Activated CD4-positive, CD25-positive, alpha-beta regulatory T cell treated with anti-CD3 and anti-CD28 coated beads, Interleukin-2, amount 50 U/mL, for 72 hours (primary cell): ENCODE measurements at regions not wholly inside any gene's neighbourhood (a gene's known extent, or its start where the extent isn't known, plus 50 kb on each side); places are given as distances from the start of the nearest gene placed in this dataset.
"Not testable (repeated sequence)": the region's sequence is repeated elsewhere in the genome, so short reads cannot be mapped to it uniquely, and the experiment has no call there.

ENCODE experiments used
- DNase-seq: peaks from one replicate; pipeline ENCODE4 v3.0.0; 2021

DNA sequence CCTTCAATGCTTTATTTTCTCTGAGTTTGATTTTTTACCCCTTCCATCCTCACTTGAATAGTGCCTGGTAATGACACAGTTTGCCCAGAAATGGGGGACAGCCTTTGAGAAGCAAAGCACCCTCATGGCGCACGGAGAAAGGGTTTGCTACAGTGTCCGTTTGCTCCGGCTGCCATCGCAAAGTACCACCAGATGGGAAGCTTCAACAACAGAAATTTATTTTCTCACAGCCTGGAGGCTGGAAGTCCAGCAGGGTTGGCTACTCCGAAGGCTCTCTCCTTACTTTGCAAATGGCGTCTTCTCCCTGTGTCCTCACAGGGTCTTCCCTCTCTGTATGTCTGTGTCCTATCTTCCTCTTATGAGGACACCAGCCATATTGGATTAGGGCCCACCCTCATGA lies 327.7 kb upstream of the KAZN start:
- no peak for DNase-seq

DNA sequence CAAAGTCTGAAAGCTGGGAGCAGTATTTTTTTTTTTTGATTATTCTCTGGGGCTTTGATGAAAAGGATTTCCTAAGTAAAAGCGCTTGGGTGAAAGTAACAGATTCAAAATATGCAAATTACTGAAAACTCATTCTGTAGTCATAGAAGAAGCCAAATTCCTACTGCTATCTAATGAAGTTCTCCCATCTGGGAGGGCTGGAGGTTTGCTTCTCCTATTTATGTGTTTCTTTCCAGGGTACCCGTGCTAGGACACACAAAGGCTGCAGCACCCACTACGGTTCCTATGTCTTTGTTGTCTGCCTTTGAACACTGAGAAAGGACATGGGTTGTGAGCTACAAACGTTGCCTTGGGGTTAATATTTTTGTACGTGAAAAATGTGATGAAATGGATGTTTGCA lies 324.7 kb upstream of the KAZN start:
- no peak for DNase-seq

DNA sequence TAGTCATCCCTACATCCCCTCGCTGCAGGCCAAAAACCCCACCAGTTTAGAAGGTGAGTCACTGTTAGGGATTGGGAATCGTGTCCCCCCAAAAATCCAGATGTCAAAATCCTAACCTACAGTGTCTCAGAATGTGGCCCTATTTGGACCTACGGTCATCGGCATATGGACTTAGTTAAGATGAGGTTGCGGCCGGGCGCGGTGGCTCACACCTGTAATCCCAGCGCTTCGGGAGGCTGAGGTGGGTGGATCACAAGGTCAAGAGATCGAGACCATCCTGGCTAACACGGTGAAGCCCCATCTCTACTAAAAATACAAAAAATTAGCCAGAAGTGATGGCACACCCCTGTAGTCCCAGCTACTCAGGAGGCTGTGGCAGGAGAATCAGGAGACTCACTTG lies 318.6 kb upstream of the KAZN start:
- not testable (repeated sequence) for DNase-seq

DNA sequence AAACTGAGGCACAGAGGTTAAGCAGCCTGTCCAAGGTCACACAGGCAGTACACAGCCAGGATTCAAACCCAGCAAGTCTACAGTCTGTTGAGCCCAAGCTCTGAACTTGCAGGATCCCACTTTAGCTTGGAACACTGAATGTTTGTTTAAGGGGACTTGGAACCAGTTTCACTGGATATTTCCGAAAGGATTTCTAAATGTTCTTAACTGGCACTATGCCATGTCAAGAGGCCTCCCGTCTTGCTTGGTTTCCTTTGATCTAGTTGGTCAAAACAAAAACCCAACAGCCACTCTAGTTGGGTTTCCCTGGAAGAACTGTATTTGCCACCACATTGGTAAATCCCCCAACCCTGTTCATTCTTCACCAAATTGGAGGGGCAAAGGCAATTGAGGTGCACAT lies 317.6 kb upstream of the KAZN start:
- DNase-seq: no peak

DNA sequence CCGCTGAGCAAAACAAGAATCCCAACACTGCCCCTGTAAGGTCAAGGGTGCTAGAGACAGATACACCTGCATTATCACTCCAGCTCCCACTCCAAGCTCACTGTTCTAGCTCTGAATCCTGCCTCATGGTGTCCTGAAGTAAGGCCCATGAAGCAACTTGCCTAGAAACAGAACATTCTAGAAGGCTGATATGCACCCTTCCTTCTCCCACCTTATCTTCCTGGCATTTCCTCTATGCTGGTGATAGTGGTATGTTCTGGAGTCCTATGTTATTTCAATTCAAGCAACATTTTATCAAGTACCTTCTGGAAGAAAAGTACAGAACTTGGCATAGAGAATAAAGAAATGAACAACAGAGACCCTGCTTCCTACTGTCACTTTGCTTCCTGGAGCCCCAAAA lies 317.1 kb upstream of the KAZN start:
- DNase-seq: no peak

DNA sequence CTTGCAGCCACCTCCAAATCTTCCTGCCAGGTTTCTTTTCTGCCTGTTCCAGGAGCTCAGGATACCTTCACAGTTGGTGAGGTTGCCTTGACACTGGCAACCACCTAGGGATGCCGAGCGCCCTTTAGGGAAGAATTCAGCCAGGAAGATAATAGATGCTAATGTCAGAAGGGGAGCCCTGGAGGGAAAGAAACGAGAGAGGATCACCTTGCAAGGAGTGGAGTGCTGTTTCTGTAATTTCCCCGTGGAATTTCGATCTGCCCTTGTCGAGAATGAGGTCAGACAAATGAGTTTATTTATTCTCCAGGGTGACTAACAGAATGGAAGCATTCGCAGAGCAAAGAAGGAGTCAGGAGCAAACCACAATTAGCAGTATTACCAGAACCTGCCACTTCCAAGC lies 315.8 kb upstream of the KAZN start:
- DNase-seq: no peak

DNA sequence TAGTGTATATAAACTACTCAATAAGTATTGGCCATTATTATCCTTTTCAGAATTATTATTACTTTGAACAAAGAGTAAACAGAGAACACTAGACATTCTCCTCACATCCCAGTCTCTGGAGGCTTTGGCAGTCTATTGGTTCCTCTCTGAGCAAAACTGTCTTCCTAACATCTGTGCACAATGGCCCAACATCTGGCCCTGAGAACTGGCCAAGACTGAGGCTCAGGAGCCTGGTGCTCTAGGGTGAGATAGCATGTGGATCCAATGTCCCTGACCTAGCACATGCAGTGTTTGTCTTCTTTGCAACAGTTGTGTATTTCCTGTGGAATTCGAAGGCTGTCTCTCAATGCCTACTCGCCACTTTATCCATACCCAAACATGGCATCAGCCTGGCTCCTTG lies 313.2 kb upstream of the KAZN start:
- no peak for DNase-seq

DNA sequence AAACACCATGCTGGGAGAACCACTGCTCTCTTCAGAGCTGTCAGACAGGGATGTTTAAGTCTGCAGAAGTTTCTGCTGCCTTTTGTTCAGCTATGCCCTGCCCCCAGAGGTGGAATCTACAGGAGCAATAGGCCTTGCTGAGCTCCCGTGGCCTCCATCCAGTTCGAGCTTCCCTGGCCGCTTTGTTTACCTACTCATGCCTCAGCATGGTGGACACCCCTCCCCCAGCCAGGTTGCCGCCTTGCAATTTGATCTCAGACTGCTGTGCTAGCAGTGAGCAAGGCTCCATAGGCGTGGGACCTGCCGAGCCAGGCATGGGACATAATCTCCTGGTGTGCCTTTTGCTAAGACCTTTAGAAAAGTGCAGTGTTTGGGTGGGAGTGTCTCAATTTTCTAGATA lies 307.3 kb upstream of the KAZN start:
- not testable (repeated sequence) for DNase-seq

DNA sequence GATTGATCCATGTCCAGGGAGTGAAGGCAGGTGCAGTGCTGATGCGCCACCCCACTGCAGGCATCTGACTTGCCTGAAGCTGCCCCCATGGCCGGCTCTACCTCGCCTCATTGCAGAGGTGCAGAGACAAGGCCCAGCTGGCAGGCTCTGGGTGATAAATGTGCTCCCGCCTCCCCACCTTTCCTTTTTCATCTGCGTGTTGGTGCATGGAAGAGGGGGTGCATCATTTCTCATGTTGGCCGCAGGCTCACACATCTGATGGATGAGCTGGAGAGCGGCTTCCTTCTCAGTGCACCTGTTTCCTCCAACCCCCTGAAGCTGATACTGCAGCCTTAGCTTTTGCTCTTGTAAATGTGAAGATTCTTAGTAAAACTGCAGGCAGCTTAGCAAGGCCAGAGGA lies 306.0 kb upstream of the KAZN start:
- no peak for DNase-seq

DNA sequence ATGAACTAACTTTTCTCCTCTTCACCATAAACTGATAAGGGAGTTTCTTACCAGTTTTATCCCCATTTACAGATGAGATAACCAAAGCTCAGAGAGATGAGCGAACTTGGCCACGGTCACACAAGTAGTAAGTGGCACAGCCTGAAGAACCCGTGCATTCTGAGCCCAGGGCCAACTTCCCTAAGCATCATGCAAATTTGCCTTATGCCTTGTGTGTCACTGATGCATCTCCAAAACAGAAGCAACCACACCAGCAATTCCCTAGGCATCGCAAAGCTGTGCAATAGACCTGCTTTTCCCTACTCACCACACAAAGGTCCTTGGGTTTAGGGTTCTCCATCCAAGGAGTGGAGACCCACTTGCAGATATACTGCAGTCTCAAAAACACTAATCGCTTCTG lies 304.5 kb upstream of the KAZN start:
- no peak for DNase-seq

DNA sequence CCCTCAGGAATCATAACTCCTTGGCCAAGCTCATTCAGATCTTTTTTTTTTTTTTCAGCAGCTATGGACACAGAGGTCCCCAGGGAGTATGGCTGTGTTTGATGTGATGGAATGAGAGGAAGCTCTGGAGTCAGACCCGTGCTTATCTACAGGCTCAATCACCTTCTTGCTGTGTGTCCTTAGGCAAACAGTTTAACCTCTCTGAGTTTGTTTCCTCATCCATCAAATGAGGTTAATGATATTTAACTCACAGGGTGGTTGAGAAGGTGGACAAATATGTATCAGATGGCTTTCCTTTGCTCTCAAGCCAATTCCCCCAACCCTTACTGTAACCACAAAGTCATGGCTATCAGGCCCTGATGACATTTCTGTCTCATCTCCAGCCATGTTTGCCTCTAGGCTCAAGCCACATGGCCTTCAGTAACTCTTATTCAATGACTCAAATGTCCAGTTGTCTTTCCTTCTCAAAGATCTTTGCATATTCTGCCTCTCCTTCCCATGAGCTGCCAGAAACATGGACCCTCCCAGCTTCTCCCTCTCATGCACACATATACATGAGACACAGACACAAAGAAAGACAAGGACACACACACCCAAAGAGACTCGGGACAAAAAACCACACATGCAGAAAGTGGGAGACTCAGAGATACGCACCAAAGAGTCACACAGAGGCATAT lies 303.5 kb upstream of the KAZN start:
- DNase-seq: no peak

DNA sequence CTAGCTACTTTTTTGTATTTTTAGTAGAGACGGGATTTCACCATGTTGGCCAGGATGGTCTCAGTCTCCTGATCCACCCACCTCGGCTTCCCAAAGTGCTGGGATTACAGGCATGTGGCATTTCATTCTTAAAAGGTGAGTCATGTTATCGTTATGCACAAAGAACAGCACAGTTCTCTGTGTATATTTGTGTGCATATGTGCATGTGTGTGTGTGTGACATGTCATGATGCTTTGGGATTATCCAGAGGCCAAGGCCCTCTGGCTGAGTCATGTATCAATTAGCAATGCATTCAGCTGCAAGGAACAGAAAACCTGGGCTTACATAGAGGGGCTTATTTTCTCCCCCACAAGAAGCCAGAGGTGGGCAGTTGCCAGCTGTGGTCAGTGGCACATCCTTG lies 301.7 kb upstream of the KAZN start:
- no peak for DNase-seq

DNA sequence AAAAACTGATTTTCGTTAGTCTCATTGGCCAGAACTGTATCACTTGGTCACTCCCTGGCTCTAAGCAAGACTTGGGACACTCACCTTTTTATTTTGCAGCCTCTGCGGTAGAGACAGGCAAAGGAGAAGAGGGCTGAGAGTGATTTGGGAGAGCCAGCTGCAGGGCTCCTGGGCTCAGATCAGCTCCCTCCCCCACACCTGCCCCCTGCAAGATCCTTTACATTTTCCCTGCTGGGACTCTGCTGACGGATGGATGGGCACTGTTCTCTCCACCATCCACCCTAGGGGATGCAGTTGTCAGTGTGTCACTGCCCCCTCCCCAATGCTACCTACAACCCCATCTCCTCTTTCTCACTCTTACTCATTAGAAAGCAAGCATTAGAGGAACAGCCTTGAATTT lies 301.1 kb upstream of the KAZN start:
- no peak for DNase-seq

DNA sequence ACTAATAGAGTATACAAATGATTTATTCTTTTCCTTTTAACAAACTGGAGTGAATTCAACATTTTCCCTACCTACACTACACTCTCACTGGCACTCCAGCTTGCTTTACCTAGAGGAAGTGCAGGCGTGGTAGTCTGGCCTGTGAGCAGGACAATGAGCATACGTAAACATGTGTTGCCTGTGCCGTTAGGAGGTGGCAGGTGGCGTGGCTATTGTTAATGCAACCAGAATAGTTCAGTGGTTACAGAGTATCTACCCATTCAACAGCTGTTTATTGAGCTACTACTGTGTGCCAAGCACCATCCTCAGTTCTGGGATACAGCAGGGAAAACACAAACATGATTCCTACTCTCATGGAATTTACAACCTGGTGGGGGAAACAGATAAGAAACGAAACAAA lies 299.7 kb upstream of the KAZN start:
- no peak for DNase-seq

DNA sequence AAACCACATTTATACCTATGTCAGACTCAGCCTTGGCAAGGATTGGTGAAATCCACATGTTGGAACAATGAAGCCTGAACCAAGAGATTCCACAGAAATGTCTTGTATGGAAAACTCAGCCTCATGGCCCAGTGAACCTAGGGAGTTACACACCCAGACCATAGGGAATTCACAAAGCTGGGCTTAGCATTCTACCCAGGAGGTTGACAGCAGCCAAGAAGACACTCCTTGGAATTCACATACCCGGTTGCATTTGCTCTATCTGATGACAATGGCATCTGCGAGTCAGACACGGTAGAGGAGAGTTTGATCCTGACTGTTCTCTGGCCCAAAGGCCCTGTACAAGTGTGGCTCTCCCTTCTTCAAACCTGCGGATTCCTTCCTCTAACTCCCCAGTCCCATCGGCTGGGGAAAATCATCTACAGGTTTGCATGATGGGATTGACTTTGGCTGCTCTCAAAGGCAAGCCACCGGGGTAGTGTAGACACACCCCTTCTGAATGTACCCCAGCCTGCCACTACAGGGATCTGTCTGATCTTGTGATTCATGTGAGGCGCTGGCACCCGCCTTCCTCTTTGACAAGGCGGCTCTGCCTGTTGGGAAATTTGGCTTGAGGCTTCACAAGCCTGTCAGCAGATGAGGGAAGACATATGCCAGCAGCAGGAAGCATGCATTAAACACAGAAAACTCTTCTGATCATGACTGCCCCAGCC lies 297.3 kb upstream of the KAZN start:
- no peak for DNase-seq

DNA sequence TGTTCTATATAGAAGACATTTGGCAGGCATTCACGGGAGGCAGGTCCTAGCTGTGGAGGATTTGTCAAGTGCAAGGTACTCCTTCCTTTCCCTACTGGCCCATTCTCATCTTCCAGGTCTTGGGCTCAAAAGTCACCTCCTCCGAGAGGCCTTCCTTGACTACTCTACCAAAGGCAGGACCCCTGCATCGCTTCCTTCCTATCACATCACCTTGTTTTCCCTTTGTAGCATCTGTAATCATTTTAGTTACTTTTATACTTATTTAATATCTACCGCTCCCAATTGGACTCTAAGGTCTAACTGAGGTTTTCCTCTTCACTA lies 296.8 kb upstream of the KAZN start:
- no peak for DNase-seq

DNA sequence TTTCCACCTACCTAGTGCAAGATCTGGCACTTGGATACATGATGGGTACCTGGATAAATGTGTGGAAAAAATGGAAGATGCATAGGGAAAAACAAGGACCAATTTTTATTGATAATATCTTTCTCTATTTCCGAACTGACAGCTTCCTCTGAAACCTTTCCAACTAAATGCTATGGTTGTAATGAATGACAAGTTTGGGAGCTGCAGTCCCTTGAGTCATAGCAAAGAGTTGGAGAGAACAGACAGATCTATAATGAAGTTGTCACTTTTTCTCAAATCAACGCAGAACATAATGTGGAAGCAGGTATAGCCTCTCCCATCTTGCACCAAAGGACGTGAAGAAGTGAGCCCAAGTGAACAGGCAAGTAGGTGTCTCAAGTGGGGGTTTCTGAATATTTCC lies 296.5 kb upstream of the KAZN start:
- no peak for DNase-seq

DNA sequence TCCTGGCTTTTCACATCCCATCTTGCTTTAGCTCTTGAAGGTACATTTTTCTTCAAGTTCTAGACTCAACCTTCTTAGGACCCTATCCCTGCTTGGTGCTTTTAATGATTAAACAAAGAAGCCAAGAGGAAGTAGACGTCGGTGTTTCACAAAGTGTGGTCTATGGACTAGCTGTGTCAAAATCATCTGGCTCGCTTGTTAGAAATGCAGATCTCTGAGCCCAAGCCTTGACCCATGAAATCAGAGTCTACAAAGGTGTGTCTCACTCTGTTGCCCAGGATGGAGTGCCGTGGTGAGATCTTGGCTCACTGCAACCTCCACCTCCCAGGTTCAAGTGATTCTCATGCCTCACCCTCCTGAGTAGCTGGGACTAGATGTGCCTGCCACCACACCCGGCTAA lies 295.5 kb upstream of the KAZN start:
- DNase-seq: no peak

DNA sequence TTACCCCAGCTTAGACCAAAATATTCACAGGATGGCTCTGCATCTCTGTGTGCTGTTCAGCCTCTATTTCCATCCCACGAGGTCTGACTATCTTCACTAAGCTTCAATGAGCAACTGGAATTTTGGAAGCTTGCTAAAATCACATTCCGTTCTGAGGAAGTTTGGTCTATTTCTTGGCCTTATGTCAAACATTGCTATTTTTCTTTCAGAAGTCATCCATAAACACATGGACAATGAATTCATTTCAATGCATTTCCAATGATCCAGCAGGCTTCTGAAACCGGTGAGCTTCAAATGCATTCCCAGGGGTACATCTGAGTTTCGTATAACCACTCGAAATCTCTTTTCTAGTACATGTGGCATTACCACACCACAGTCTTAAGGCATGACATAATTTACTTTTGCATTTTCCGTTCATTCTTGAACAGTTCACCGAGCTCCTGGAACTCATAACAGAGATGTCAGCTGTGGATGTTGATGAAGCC lies 294.1 kb upstream of the KAZN start:
- DNase-seq: no peak

DNA sequence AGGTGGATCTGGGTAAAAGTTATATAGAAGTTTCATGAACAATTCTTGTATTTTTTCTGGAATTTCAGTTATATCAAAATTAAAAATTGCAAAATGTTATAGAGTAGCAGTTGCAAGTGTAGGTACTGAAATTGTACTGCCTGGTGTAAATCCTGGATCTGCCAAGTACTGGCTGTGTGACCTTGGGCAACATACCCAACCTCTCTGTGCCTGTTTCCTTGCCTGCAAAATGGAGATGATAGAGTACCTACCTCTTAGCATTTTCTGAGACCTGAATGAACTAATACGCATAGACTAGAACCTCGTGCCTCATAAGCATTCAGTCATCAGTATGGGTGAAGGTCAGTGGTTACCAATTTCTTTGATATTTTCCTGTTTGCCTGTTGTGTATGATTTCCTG lies 290.0 kb upstream of the KAZN start:
- no peak for DNase-seq

DNA sequence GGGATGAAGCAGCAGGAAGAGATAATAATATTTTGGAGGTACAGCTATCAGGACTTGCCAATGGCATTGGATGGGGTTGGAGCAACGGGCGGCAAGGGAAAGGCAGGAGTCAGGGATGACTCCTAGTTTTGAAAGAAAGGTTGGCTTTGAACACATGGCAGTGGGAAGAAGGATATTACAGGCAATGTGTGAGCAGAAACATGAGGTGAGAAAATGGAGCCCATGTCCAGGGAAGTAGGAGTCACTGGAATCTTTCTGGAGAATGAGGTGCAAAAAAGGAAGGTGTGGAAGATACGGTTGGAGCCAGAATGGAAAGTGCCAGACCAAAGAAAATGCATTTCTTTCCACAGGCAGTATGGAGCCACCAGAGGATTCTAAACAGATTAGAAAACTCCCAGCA lies 288.5 kb upstream of the KAZN start:
- no peak for DNase-seq

DNA sequence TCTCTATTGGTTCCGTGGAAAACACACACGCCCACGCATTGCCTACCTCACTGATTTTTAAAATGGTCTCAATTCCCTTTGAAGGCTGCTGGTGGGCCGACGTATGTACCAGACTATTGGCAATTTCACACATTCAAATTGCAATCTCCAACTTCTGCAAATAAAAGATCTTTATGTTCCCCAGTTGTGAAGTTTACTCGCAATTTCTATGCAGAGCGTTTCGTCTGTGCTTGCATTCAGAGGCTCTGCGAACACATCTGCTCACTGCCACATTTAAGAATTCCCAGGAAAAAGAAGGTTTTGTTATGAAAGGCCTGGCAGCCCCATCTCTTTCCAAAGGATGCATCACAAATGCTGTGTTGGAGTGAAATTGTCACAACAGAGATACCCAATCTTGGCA lies 288.0 kb upstream of the KAZN start:
- DNase-seq: no peak

DNA sequence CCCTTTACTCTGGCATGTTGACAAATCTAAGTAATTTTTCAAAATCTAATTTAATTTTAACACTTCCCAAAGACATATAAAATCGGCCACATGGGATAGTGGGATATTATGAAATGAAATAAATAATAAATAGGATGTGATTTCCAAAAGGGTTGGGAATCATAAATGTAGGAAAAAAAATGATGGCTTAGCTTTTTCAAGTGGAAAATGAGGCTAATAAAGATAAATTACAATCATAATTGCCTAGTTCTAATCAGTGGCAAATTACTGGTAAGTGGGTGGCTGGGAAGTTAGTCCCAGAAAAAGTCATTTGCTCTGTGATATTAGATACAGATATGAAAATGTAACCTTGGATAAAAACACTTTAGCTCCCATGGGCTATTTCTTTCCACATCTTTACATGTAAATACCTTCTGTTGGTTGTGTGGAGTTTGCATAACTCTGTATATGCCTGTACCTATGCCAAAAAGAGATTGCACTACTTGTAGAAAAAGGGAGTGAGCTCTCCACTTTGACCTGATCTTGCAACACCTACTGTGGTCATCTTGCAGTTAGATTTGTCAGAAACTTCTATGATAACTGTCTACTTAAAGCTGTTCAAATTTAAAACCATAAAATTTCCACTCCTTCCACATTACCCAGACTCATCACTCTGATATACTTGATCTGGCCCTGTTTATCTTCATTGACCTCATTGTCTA lies 284.6 kb upstream of the KAZN start:
- DNase-seq: no peak

DNA sequence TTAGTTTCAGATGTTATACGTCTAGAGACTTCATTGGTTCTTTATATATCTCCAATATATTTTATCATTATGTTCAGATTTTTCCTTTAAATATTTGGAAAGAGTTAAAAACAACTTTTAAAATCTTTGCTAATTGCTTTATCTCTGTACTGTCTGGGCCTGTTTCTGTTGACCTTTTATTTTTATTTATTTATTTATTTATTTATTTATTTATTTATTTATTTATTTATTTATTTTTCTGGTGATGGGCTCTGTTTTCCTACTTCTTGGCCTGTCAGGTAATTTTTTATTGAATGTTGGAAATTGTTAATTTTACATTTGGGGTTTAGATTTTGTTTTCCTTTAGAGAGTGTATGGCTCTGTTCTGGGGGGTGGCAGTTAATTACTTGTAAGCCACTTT lies 279.7 kb upstream of the KAZN start:
- DNase-seq: no peak

DNA sequence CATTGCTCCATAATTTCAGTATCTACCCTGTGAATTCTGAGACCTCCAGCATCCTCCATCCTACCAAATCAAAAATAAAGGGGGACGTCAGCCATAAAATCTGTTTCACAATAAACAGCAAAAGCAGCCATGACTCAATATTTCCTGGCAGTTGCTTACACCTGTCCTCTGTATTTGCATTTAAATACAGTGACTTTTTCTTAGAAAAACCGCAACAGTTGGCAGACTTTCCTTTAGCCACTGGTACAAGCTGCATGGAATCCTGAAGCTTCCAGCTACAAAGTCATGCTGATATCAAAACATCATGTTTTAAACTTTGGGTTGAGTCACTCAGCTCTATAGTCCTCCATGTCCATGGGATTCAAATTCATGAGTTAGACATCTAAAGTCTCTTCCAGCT lies 278.0 kb upstream of the KAZN start:
- no peak for DNase-seq
